ENCODE measurements at regions not wholly inside any gene's neighbourhood (a gene's known extent, or its start where the extent isn't known, plus 50 kb on each side); places are given as distances from the start of the nearest gene placed in this dataset.

DNA sequence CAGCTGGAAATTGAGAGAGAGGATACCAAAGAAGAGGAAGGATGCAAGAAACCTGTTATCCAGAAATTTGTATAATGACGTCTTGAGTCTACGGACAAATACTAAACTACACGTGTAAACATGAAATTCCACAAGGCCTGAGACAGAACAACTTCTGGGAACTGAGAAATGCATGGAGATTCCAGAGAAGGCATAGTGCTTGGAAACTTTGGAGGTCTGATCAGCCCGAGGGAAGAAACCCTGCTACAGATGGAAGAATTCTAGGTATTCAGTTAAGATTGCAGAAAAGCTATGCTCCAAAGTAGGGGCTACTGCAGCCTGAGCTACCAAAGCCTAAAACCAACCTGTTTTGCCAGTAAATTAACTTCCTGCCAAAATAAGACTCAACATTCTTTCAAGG is 120.4 kb downstream of the PDCL3 start:
- no peak for DNase-seq (ENCODE audit: low spot score)
- no peaks in the 10 kb centered on the region for H3K36me3 ChIP-seq (ENCODE audit: control insufficient read depth in 4 of 4, insufficient read depth in 3 of 4, low read depth in 1 of 4, low read length in 3 of 4)
- H3K9ac ChIP-seq (ENCODE audit: low read depth in 1 of 2, low read length in 2 of 2) = no peak overlapping the region
- no peaks in the 10 kb centered on the region for H3K4me1 ChIP-seq (ENCODE audit: control insufficient read depth in 4 of 4, insufficient read depth in 4 of 4, low read length in 3 of 4)
- 83% methylated on average over 4 of the region's 4 CpGs for WGBS
- H3K27ac ChIP-seq (ENCODE audit: low read depth in 1 of 2, low read length in 2 of 2) = no peak overlapping the region
- H3K9me3 ChIP-seq (ENCODE audit: control insufficient read depth in 4 of 4, low read length in 3 of 4) = peaks cover 0 to 13% (median 0%) of the 10 kb centered on the region in 4 donors
- no peak overlapping the region for H3K4me3 ChIP-seq (ENCODE audit: low read depth in 1 of 3, low read length in 3 of 3)
- no peak for TF ChIP-seq MAX (IDR thresholded peaks at IDR 0.05)
- TF ChIP-seq FOXA1 (IDR thresholded peaks at IDR 0.05) = no peak
- TF ChIP-seq, protein P1, sequence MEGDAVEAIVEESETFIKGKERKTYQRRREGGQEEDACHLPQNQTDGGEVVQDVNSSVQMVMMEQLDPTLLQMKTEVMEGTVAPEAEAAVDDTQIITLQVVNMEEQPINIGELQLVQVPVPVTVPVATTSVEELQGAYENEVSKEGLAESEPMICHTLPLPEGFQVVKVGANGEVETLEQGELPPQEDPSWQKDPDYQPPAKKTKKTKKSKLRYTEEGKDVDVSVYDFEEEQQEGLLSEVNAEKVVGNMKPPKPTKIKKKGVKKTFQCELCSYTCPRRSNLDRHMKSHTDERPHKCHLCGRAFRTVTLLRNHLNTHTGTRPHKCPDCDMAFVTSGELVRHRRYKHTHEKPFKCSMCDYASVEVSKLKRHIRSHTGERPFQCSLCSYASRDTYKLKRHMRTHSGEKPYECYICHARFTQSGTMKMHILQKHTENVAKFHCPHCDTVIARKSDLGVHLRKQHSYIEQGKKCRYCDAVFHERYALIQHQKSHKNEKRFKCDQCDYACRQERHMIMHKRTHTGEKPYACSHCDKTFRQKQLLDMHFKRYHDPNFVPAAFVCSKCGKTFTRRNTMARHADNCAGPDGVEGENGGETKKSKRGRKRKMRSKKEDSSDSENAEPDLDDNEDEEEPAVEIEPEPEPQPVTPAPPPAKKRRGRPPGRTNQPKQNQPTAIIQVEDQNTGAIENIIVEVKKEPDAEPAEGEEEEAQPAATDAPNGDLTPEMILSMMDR (IDR thresholded peaks at IDR 0.05; ENCODE audit: low read depth, low read length, missing input control) = no peak
- no peaks in the 10 kb centered on the region for H3K27me3 ChIP-seq (ENCODE audit: control insufficient read depth in 4 of 4, insufficient read depth in 4 of 4, low read length in 3 of 4)

DNA sequence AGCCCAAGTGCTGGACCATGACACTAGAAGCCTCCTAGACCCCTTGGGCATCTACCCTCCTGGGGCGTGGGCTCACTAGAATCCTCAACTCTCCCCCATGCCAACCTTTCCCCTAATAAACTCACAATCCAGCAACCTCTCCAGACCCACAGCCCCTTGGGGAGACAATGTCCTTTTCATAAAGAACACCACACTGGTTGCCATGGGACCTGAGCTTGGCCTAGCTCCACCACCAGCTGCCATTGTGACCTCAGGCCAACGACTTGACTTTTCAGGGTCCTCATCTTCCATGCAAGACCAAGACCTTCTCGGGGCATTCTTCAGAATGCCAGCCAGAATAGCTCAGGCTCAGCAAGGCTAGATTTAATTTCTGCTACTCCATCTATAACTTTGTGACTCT is 128.1 kb upstream of the NPAS2 start:
- TF ChIP-seq ZBTB33 (IDR thresholded peaks at IDR 0.05) (no peak), RAD21 (IDR thresholded peaks at IDR 0.05) (no peak), TAF1 (conservative IDR thresholded peaks at IDR 0.05) (no peak), ATF3 (IDR thresholded peaks at IDR 0.05) (no peak), NR2F2 (IDR thresholded peaks at IDR 0.05) (no peak), SP1 (IDR thresholded peaks at IDR 0.05) (no peak), HNF4G (IDR thresholded peaks at IDR 0.05) (no peak)
- no peak overlapping the region for H3K27ac ChIP-seq (ENCODE audit: low read depth in 1 of 2, low read length in 2 of 2)
- no peak overlapping the region for H3K4me3 ChIP-seq (ENCODE audit: low read depth in 1 of 3, low read length in 3 of 3)
- 83% methylated on average over 3 of the region's 3 CpGs for WGBS
- H3K36me3 ChIP-seq (ENCODE audit: control insufficient read depth in 4 of 4, insufficient read depth in 3 of 4, low read depth in 1 of 4, low read length in 3 of 4) = no peaks in the 10 kb centered on the region
- peaks cover 0 to 5% (median 2%) of the 10 kb centered on the region in 4 donors for H3K9me3 ChIP-seq (ENCODE audit: control insufficient read depth in 4 of 4, low read length in 3 of 4)
- H3K27me3 ChIP-seq (ENCODE audit: control insufficient read depth in 4 of 4, insufficient read depth in 4 of 4, low read length in 3 of 4) = no peaks in the 10 kb centered on the region
- no peak for DNase-seq (ENCODE audit: low spot score)
- H3K4me1 ChIP-seq (ENCODE audit: control insufficient read depth in 4 of 4, insufficient read depth in 4 of 4, low read length in 3 of 4) = no peaks in the 10 kb centered on the region
- H3K9ac ChIP-seq (ENCODE audit: low read depth in 1 of 2, low read length in 2 of 2) = no peak overlapping the region

GRCh38 chr2:100692381-100692780 is 127.6 kb upstream of the NPAS2 start:
- DNase-seq (ENCODE audit: low spot score) = no peak
- WGBS = 93% methylated on average over 5 of the region's 5 CpGs
- no peak for TF ChIP-seq HNF4G (IDR thresholded peaks at IDR 0.05)
- no peak for TF ChIP-seq RAD21 (IDR thresholded peaks at IDR 0.05)
- TF ChIP-seq TAF1 (conservative IDR thresholded peaks at IDR 0.05) = no peak
- TF ChIP-seq, protein P1 (IDR thresholded peaks at IDR 0.05; ENCODE audit: low read depth, low read length, missing input control) = no peak
- no peak for TF ChIP-seq FOXA2 (IDR thresholded peaks at IDR 0.05)
- no peak for TF ChIP-seq SP1 (IDR thresholded peaks at IDR 0.05)
- TF ChIP-seq, protein P2, sequence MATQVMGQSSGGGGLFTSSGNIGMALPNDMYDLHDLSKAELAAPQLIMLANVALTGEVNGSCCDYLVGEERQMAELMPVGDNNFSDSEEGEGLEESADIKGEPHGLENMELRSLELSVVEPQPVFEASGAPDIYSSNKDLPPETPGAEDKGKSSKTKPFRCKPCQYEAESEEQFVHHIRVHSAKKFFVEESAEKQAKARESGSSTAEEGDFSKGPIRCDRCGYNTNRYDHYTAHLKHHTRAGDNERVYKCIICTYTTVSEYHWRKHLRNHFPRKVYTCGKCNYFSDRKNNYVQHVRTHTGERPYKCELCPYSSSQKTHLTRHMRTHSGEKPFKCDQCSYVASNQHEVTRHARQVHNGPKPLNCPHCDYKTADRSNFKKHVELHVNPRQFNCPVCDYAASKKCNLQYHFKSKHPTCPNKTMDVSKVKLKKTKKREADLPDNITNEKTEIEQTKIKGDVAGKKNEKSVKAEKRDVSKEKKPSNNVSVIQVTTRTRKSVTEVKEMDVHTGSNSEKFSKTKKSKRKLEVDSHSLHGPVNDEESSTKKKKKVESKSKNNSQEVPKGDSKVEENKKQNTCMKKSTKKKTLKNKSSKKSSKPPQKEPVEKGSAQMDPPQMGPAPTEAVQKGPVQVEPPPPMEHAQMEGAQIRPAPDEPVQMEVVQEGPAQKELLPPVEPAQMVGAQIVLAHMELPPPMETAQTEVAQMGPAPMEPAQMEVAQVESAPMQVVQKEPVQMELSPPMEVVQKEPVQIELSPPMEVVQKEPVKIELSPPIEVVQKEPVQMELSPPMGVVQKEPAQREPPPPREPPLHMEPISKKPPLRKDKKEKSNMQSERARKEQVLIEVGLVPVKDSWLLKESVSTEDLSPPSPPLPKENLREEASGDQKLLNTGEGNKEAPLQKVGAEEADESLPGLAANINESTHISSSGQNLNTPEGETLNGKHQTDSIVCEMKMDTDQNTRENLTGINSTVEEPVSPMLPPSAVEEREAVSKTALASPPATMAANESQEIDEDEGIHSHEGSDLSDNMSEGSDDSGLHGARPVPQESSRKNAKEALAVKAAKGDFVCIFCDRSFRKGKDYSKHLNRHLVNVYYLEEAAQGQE (IDR thresholded peaks at IDR 0.05) = no peak
- TF ChIP-seq JUND (IDR thresholded peaks at IDR 0.05) = no peak
- no peak for TF ChIP-seq FOXA1 (IDR thresholded peaks at IDR 0.05)
- TF ChIP-seq ZBTB33 (IDR thresholded peaks at IDR 0.05) = no peak
- TF ChIP-seq GABPA (IDR thresholded peaks at IDR 0.05 in 1 of 2, conservative IDR thresholded peaks at IDR 0.05 in 1 of 2) = no peak
- no peak for TF ChIP-seq ATF3 (IDR thresholded peaks at IDR 0.05)

More at GRCh38 chr2:100692381-100692780, 127.6 kb upstream of the NPAS2 start:
- Histone ChIP-seq H3K4me1 (ENCODE audit: control insufficient read depth in 4 of 4, insufficient read depth in 4 of 4, low read length in 3 of 4) (no peaks in the 10 kb centered on the region), H3K27me3 (ENCODE audit: control insufficient read depth in 4 of 4, insufficient read depth in 4 of 4, low read length in 3 of 4) (no peaks in the 10 kb centered on the region), H3K4me3 (ENCODE audit: low read depth in 1 of 3, low read length in 3 of 3) (no peak overlapping the region), H3K9me3 (ENCODE audit: control insufficient read depth in 4 of 4, low read length in 3 of 4) (peaks cover 0 to 5% (median 1%) of the 10 kb centered on the region in 4 donors), H3K36me3 (ENCODE audit: control insufficient read depth in 4 of 4, insufficient read depth in 3 of 4, low read depth in 1 of 4, low read length in 3 of 4) (no peaks in the 10 kb centered on the region), H3K9ac (ENCODE audit: low read depth in 1 of 2, low read length in 2 of 2) (no peak overlapping the region), H3K27ac (ENCODE audit: low read depth in 1 of 2, low read length in 2 of 2) (no peak overlapping the region)
